MCF 10A (cell line): ENCODE measurements at regions not wholly inside any gene's neighbourhood (a gene's known extent, or its start where the extent isn't known, plus 50 kb on each side); places are given as distances from the start of the nearest gene placed in this dataset.

Experiments used
- BruUV-seq: library from RNA; stranded (reverse); fragments of 400-500 nt; replicated peaks from 2 replicates; lab custom pipeline; 2021; lab: Mats Ljungman, UMichigan
- CTCF ChIA-PET: fragments of 300-600 bp; sonication (Branson Sonifier 250); formaldehyde crosslinking; extraction: SDS; loops from one replicate; lab custom pipeline; 2021; ENCODE audit warnings: antibody characterized with exemption, inconsistent platforms; lab: Yijun Ruan, JAX
- POLR2A ChIA-PET: fragments of 300-600, 350-650 bp; sonication (Branson Sonifier 250); formaldehyde crosslinking; extraction: SDS; loops from one replicate; lab custom pipeline; 2020; ENCODE audit warnings: antibody characterized with exemption, inconsistent platforms; lab: Yijun Ruan, JAX
- DNase-seq: peaks from one replicate; pipeline ENCODE4 v3.0.0-alpha.2; 2018; ENCODE audit not compliant: unreplicated experiment
- H3K27ac Mint-ChIP-seq: one replicate; pipeline ENCODE4 v1.8.0; 2022; ENCODE audit warnings: mild to moderate bottlenecking, low read depth, mixed read lengths; ENCODE audit not compliant: unreplicated experiment
- H3K27me3 Mint-ChIP-seq: one replicate; pipeline ENCODE4 v1.8.0; 2022; ENCODE audit warnings: mixed read lengths; ENCODE audit not compliant: insufficient read depth, unreplicated experiment
- H3K36me3 Mint-ChIP-seq: one replicate; pipeline ENCODE4 v1.8.0; 2022; ENCODE audit warnings: mild to moderate bottlenecking, moderate library complexity, mixed read lengths; ENCODE audit not compliant: insufficient read depth, unreplicated experiment
- H3K4me1 Mint-ChIP-seq: one replicate; pipeline ENCODE4 v1.8.0; 2022; ENCODE audit warnings: mixed read lengths; ENCODE audit not compliant: insufficient read depth, unreplicated experiment
- H3K4me3 Mint-ChIP-seq: one replicate; pipeline ENCODE4 v1.8.0; 2022; ENCODE audit warnings: mild to moderate bottlenecking, moderate library complexity, mixed read lengths; ENCODE audit not compliant: unreplicated experiment
- H3K9me3 Mint-ChIP-seq: one replicate; pipeline ENCODE4 v1.8.0; 2022; ENCODE audit warnings: mixed read lengths; ENCODE audit not compliant: unreplicated experiment
- intact Hi-C: fragments of 100-400 bp; cut with micrococcal nuclease; formaldehyde crosslinking; loops from 2 replicates; pipeline ENCODE4 v1.14.1; 2022
- TF ChIP-seq, protein P1 (sequence below): fragments of 200-600 bp; IDR thresholded peaks from one replicate; pipeline ENCODE4 v1.8.0; 2022; ENCODE audit warnings: antibody characterized with exemption, mild to moderate bottlenecking; ENCODE audit not compliant: unreplicated experiment

DNA sequence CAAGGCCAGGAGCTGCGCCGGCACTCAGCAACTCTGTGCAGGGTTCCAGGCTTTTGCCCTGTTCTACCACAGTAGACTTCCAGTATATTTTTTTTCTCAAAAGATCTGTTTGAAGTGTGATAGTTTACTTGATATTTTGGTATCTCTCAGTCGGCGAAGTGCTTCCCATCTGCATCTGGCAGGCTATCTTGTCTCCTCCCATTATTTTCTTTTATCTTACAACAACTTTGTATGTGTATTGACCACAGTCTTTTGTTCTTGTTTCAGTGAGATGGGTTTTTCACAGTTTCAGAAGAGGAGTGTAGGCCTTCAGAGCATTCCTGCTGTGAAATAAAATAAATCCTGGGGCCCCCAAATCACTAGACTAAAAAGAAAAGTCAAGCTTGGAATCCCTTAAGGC is 292.9 kb downstream of the PTGER3 start:
- Mint-ChIP-seq H3K4me1 (no peaks in the 10 kb centered on the region), H3K27ac (no peak overlapping the region), H3K27me3 (no peaks in the 10 kb centered on the region), H3K9me3 (peaks cover 5% of the 10 kb centered on the region), H3K36me3 (no peaks in the 10 kb centered on the region), H3K4me3 (no peak overlapping the region)
- BruUV-seq = no TSS peak
- CTCF ChIA-PET = interaction anchor here (0.8 kb wide), 1 partner anchor 1056 kb away, joined by 4 read pairs; no protein-coding TSS in a partner anchor
- TF ChIP-seq, protein P1, sequence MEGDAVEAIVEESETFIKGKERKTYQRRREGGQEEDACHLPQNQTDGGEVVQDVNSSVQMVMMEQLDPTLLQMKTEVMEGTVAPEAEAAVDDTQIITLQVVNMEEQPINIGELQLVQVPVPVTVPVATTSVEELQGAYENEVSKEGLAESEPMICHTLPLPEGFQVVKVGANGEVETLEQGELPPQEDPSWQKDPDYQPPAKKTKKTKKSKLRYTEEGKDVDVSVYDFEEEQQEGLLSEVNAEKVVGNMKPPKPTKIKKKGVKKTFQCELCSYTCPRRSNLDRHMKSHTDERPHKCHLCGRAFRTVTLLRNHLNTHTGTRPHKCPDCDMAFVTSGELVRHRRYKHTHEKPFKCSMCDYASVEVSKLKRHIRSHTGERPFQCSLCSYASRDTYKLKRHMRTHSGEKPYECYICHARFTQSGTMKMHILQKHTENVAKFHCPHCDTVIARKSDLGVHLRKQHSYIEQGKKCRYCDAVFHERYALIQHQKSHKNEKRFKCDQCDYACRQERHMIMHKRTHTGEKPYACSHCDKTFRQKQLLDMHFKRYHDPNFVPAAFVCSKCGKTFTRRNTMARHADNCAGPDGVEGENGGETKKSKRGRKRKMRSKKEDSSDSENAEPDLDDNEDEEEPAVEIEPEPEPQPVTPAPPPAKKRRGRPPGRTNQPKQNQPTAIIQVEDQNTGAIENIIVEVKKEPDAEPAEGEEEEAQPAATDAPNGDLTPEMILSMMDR = no peak
- intact Hi-C loops = no loop called here
- POLR2A ChIA-PET = no interaction called here
- no peak for DNase-seq

DNA sequence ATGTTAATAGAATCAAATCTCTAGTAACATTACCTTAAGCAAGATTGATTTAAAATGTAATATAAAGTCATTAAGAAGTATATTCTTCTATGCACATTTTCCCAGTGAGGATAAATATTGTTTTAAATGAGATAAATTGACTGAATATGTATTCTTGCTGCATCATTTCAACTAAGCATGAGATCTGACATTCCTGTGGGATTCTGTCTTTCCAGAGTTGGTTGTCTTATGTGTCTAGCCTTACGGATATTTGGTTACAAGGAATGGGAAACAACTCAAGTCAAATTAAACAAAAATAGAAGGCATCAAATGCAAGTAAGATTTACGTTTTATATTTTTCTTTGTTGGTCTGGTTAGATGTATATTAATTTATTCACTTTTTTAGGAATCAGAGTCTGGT is 287.5 kb downstream of the PTGER3 start:
- Mint-ChIP-seq H3K4me3 (no peak overlapping the region), H3K27me3 (peaks cover 12% of the 10 kb centered on the region), H3K4me1 (no peaks in the 10 kb centered on the region), H3K9me3 (no peaks in the 10 kb centered on the region), H3K27ac (no peak overlapping the region), H3K36me3 (no peaks in the 10 kb centered on the region)
- intact Hi-C loops = no loop called here
- BruUV-seq = no TSS peak
- ChIA-PET POLR2A (no interaction called here), CTCF (no interaction called here)
- TF ChIP-seq, protein P1 = no peak
- no peak for DNase-seq

DNA sequence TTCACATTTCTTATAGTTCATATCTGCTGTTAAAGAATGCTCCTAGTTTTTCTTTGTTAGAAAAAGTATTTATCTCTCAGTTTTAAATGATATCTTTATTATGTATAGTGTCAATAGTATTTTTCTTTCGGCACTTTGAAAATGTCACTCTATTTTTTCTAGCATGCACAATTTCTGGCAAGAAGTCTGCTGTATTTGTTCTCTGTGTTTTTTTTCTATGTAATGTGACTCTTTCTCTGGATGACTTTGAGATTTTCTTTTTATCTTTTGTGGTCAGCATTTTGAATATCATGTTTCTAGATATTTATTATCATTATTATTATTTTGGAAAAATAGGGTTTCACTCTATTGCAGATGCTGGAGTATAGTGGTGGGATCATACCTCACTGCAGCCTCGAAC is 285.2 kb downstream of the PTGER3 start:
- no TSS peak for BruUV-seq
- intact Hi-C loops = no loop called here
- ChIA-PET CTCF (no interaction called here), POLR2A (no interaction called here)
- no peak overlapping the region for H3K27ac Mint-ChIP-seq
- no peaks in the 10 kb centered on the region for H3K9me3 Mint-ChIP-seq
- TF ChIP-seq, protein P1 = no peak
- DNase-seq = no peak
- no peaks in the 10 kb centered on the region for H3K4me1 Mint-ChIP-seq
- H3K27me3 Mint-ChIP-seq = peaks cover 12% of the 10 kb centered on the region
- no peaks in the 10 kb centered on the region for H3K36me3 Mint-ChIP-seq
- H3K4me3 Mint-ChIP-seq = no peak overlapping the region

DNA sequence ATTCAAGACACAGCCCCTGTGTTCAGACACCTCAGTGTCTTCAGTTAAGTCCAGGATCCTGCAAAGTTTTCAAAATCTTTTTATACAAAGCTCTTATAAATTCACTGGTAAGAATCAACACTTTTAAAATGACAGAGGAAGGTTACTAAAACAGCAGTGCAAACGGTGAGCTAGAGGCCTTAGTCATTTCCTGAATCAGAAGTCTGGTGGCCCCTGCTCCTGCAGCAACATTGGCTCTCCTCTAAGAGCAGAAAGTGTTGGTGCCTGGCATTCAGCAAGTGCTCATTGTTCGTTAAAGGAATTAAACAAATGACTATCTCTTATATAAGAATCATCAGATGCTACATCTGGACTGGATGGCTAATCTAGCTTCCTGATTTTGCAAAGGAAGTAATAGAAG is 282.9 kb downstream of the PTGER3 start:
- no peaks in the 10 kb centered on the region for H3K4me1 Mint-ChIP-seq
- TF ChIP-seq, protein P1 = no peak
- no TSS peak for BruUV-seq
- no peaks in the 10 kb centered on the region for H3K9me3 Mint-ChIP-seq
- H3K4me3 Mint-ChIP-seq = no peak overlapping the region
- intact Hi-C loops = no loop called here
- peaks cover 12% of the 10 kb centered on the region for H3K27me3 Mint-ChIP-seq
- peak; percentile 4 for DNase-seq
- no peaks in the 10 kb centered on the region for H3K36me3 Mint-ChIP-seq
- no peak overlapping the region for H3K27ac Mint-ChIP-seq
- CTCF ChIA-PET = interaction anchor here (1.1 kb wide), 1 partner anchor 285 kb away, joined by 4 read pairs; no protein-coding TSS in a partner anchor
- POLR2A ChIA-PET = interaction anchor here (0.6 kb wide), 1 partner anchor 1052 kb away, joined by 3 read pairs; no protein-coding TSS in a partner anchor
